Astrocyte (in vitro differentiated cells and primary cell): ENCODE measurements at regions not wholly inside any gene's neighbourhood (a gene's known extent, or its start where the extent isn't known, plus 50 kb on each side); places are given as distances from the start of the nearest gene placed in this dataset.

ENCODE experiments used
- DNase-seq: peaks from one replicate; pipeline ENCODE4 v3.0.0-alpha.2; 2010; ENCODE audit warnings: low read depth
- FAIRE-seq: peaks from 2 replicates; lab custom pipeline; 2011; peaks lifted over from hg19 to GRCh38; lab: Jason Lieb, UNC
- H2AFZ ChIP-seq: 2 replicates; pipeline ENCODE4 v1.6.0; 2012; ENCODE audit warnings: low read depth, low read length, inconsistent platforms
- H3K27ac ChIP-seq: 2 replicates; pipeline ENCODE4 v1.5.1; 2011; ENCODE audit warnings: low read depth, low read length, inconsistent platforms
- H3K27me3 ChIP-seq: 2 replicates; pipeline ENCODE4 v1.6.0; 2011; ENCODE audit warnings: low read length, inconsistent platforms; ENCODE audit not compliant: insufficient read depth
- H3K36me3 ChIP-seq: 2 replicates; pipeline ENCODE4 v1.5.1; 2011; ENCODE audit warnings: low read length, inconsistent platforms; ENCODE audit not compliant: insufficient read depth
- H3K4me1 ChIP-seq: 2 replicates; pipeline ENCODE4 v1.5.1; 2011; ENCODE audit warnings: low read length, inconsistent platforms; ENCODE audit not compliant: insufficient read depth
- H3K4me2 ChIP-seq: 2 replicates; pipeline ENCODE4 v1.6.0; 2012; ENCODE audit warnings: low read length, inconsistent platforms
- H3K4me3 ChIP-seq: 2 replicates; pipeline ENCODE4 v1.5.1; 2011; ENCODE audit warnings: low read depth, mild to moderate bottlenecking, low read length, inconsistent platforms; ENCODE audit not compliant: insufficient read depth
- H3K79me2 ChIP-seq: 2 replicates; pipeline ENCODE4 v1.6.0; 2012; ENCODE audit warnings: mild to moderate bottlenecking, low read length, inconsistent platforms; ENCODE audit not compliant: insufficient read depth
- H3K9ac ChIP-seq: 2 replicates; pipeline ENCODE4 v1.6.0; 2012; ENCODE audit warnings: mild to moderate bottlenecking, low read length, inconsistent platforms
- H3K9me3 ChIP-seq: 2 replicates; pipeline ENCODE4 v1.5.1; 2012; ENCODE audit warnings: low read depth, mild to moderate bottlenecking, low read length, inconsistent platforms; ENCODE audit not compliant: insufficient read depth
- H4K20me1 ChIP-seq: 2 replicates; pipeline ENCODE4 v1.6.0; 2012; ENCODE audit warnings: low read length, inconsistent platforms; ENCODE audit not compliant: insufficient read depth
- H3K27ac Mint-ChIP-seq: one replicate; pipeline ENCODE4 v1.8.0; 2021; ENCODE audit warnings: mild to moderate bottlenecking, mixed read lengths; ENCODE audit not compliant: unreplicated experiment
- H3K27me3 Mint-ChIP-seq: one replicate; pipeline ENCODE4 v1.8.0; 2021; ENCODE audit warnings: low read depth, mixed read lengths; ENCODE audit not compliant: unreplicated experiment
- H3K36me3 Mint-ChIP-seq: one replicate; pipeline ENCODE4 v1.8.0; 2021; ENCODE audit warnings: low read depth, mixed read lengths; ENCODE audit not compliant: unreplicated experiment
- H3K4me1 Mint-ChIP-seq: one replicate; pipeline ENCODE4 v1.8.0; 2021; ENCODE audit warnings: low read depth, mixed read lengths; ENCODE audit not compliant: unreplicated experiment
- H3K4me3 Mint-ChIP-seq: one replicate; pipeline ENCODE4 v1.8.0; 2021; ENCODE audit warnings: mild to moderate bottlenecking, moderate library complexity, mixed read lengths; ENCODE audit not compliant: unreplicated experiment
- H3K9me3 Mint-ChIP-seq: one replicate; pipeline ENCODE4 v1.8.0; 2021; ENCODE audit warnings: mild to moderate bottlenecking, mixed read lengths; ENCODE audit not compliant: unreplicated experiment
- CTCF ChIP-seq: IDR thresholded peaks from 2 replicates; pipeline ENCODE4 v1.5.1; 2011; ENCODE audit warnings: low read depth, mild to moderate bottlenecking, inconsistent platforms, low read length, moderate library complexity; ENCODE audit not compliant: insufficient read depth
- EZH2 ChIP-seq: IDR thresholded peaks from 2 replicates; pipeline ENCODE4 v1.6.1; 2012; ENCODE audit warnings: mild to moderate bottlenecking, low read length, inconsistent platforms; ENCODE audit not compliant: insufficient read depth

- FAIRE-seq (no peak), DNase-seq (no peak)
- Mint-ChIP-seq H3K36me3 (peaks cover 6% of the 10 kb centered on the region), H3K27me3 (peaks cover 14% of the 10 kb centered on the region), H3K4me1 (peaks cover 18% of the 10 kb centered on the region), H3K4me3 (no peak overlapping the region), H3K9me3 (peaks cover 7% of the 10 kb centered on the region), H3K27ac (no peak overlapping the region)
- Histone ChIP-seq H3K4me3 (no peak overlapping the region), H3K79me2 (no peaks in the 10 kb centered on the region), H3K27ac (no peak overlapping the region), H3K27me3 (peaks cover 4% of the 10 kb centered on the region), H3K9me3 (no peaks in the 10 kb centered on the region), H4K20me1 (no peaks in the 10 kb centered on the region), H3K36me3 (no peaks in the 10 kb centered on the region), H3K4me2 (no peak overlapping the region), H2AFZ (no peak overlapping the region), H3K4me1 (peaks cover 19% of the 10 kb centered on the region), H3K9ac (no peak overlapping the region)
- TF ChIP-seq EZH2 (no peak), CTCF (no peak)
These were observed 286.2 kb downstream of the PREX1 start for GRCh38 chr20:48541581-48542071.

DNA sequence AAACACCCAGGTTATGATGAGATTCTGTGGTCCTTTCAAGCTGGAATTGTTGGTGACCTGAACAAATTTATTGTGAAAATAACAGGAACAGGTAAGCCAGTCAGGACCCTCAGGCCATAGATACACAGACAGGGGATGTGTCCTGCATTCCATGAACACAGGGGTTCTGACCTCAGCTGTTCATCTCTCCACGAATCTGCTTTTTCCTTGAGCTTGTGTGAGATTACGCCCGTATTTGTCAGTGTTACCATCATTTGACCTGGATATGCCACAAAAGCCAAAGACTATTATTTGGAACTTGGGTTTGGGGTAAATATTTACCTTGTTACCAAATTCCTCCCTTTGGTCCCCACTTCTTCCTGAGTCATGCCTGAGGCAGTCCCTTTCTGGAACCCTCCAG lies 288.9 kb downstream of the PREX1 start:
- peaks cover 18% of the 10 kb centered on the region for H3K4me1 Mint-ChIP-seq
- Histone ChIP-seq H2AFZ (no peak overlapping the region), H3K4me3 (no peak overlapping the region), H3K27me3 (peaks cover 4% of the 10 kb centered on the region), H3K4me2 (peak overlapping the region; percentile 70), H3K36me3 (no peaks in the 10 kb centered on the region), H4K20me1 (no peaks in the 10 kb centered on the region), H3K9ac (no peak overlapping the region), H3K4me1 (peaks cover 19% of the 10 kb centered on the region), H3K27ac (no peak overlapping the region), H3K9me3 (no peaks in the 10 kb centered on the region), H3K79me2 (no peaks in the 10 kb centered on the region)
- peaks cover 3% of the 10 kb centered on the region for H3K36me3 Mint-ChIP-seq
- H3K27ac Mint-ChIP-seq: peak overlapping the region; percentile 56
- DNase-seq (peak; percentile 12), FAIRE-seq (no peak)
- TF ChIP-seq EZH2: no peak
- H3K27me3 Mint-ChIP-seq: peaks cover 12% of the 10 kb centered on the region
- H3K9me3 Mint-ChIP-seq: peaks cover 9% of the 10 kb centered on the region
- H3K4me3 Mint-ChIP-seq: no peak overlapping the region

DNA sequence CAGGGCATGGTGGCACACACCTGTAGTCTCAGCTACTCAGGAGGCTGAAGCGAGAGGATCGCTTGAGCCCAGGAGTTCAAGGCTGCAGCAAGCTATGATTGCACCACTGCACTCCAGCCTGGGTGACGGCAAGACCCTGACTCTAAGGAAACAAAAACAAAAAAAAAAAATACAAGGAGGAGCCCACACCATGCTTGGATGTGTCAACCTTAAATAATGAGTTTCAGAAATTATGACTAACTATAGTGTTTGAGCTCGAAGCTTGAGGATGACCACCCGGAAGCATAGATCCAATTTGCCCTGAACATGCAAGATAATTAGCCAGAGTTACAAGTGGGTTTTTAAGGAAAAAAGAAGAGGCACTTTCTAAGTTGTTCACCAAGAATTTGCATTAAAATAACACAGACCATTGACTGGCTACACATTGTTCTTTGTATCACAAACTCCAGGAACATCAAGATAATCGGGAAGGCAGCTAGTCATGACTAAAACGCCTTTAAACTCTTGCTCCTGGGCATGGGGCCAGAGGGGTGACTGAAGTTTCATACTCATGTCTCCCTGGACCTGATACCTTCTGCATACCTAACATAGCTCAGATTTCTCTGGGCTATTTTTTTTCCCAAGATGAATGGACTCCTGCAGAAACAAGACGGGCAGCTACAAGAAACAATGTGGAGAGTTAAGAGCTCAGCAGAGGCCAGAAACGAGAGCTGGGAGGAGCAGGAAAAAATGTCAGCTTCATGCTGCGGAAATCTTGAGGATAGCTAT lies 289.6 kb downstream of the PREX1 start:
- no peaks in the 10 kb centered on the region for H3K9me3 ChIP-seq
- H3K9me3 Mint-ChIP-seq: peaks cover 9% of the 10 kb centered on the region
- peaks cover 18% of the 10 kb centered on the region for H3K4me1 Mint-ChIP-seq
- FAIRE-seq (no peak), DNase-seq (peak; percentile 96)
- H3K9ac ChIP-seq: no peak overlapping the region
- TF ChIP-seq EZH2 (no peak), CTCF (no peak)
- peaks cover 3% of the 10 kb centered on the region for H3K36me3 Mint-ChIP-seq
- H3K27ac Mint-ChIP-seq: peak overlapping the region; percentile 0
- H3K27me3 Mint-ChIP-seq: peaks cover 14% of the 10 kb centered on the region
- H4K20me1 ChIP-seq: no peaks in the 10 kb centered on the region
- H2AFZ ChIP-seq: no peak overlapping the region
- H3K36me3 ChIP-seq: no peaks in the 10 kb centered on the region
- peak overlapping the region; percentile 70 for H3K4me2 ChIP-seq
- H3K4me1 ChIP-seq: peaks cover 19% of the 10 kb centered on the region
- H3K27ac ChIP-seq: no peak overlapping the region
- H3K79me2 ChIP-seq: no peaks in the 10 kb centered on the region
- no peak overlapping the region for H3K4me3 Mint-ChIP-seq
- H3K4me3 ChIP-seq: no peak overlapping the region
- H3K27me3 ChIP-seq: peaks cover 6% of the 10 kb centered on the region
